ENCODE measurements at regions not wholly inside any gene's neighbourhood (a gene's known extent, or its start where the extent isn't known, plus 50 kb on each side); places are given as distances from the start of the nearest gene placed in this dataset.

DNA sequence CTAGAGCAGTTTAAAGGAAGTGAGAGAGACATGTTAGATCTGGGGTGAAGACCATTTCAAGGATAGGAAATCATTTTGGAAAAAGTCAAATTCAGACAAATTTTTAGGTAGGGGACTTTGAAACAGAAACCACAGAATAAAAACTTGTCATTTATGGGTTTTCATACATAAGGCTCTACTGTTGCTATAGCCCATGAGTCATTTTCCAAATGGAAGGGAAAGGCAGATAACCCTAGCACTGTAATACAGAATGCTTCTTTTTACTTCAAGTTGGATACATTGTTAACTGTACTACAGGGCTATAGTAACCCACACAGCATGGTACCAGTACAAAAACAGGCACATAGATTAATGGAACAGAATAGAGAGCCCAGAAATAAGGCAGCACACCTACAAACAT, 455.4 kb downstream of the EBF1 start:
- Histone ChIP-seq H3K9me3 (ENCODE audit: control insufficient read depth, low read depth, low read length) (no peaks in the 10 kb centered on the region), H3K9ac (ENCODE audit: low read length) (no peak overlapping the region), H3K4me3 (ENCODE audit: low read length) (no peak overlapping the region), H3K36me3 (ENCODE audit: control insufficient read depth, low read depth, low read length) (no peaks in the 10 kb centered on the region), H3K27me3 (ENCODE audit: control insufficient read depth, insufficient read depth, low read length) (no peaks in the 10 kb centered on the region), H3K4me1 (ENCODE audit: control insufficient read depth, low read depth, low read length) (peaks cover 4% of the 10 kb centered on the region), H3K27ac (ENCODE audit: low read length) (no peak overlapping the region)

DNA sequence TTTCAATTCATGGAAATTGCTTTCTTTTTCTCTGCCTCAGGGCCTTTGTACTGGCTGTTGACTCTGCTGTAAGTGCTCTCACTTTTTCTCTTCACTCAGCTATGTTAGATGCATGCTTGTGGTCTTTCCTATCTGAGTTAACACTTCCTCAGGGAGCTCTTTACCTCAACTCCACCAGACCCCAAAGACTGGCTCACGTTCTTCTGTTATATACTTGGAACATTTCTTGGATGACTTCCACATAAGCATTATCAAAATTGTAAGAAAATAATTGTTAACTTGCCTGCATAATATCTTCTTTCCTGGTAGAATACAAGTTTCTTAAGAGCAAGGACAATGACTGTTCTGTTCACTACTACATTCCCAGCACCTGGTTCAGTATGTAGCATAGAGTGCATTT, 455.9 kb downstream of the EBF1 start:
- H3K4me3 ChIP-seq (ENCODE audit: low read length), result no peak overlapping the region
- H3K9ac ChIP-seq (ENCODE audit: low read length), result no peak overlapping the region
- no peaks in the 10 kb centered on the region for H3K27me3 ChIP-seq (ENCODE audit: control insufficient read depth, insufficient read depth, low read length)
- peaks cover 4% of the 10 kb centered on the region for H3K4me1 ChIP-seq (ENCODE audit: control insufficient read depth, low read depth, low read length)
- no peaks in the 10 kb centered on the region for H3K9me3 ChIP-seq (ENCODE audit: control insufficient read depth, low read depth, low read length)
- H3K27ac ChIP-seq (ENCODE audit: low read length), result no peak overlapping the region
- no peaks in the 10 kb centered on the region for H3K36me3 ChIP-seq (ENCODE audit: control insufficient read depth, low read depth, low read length)

DNA sequence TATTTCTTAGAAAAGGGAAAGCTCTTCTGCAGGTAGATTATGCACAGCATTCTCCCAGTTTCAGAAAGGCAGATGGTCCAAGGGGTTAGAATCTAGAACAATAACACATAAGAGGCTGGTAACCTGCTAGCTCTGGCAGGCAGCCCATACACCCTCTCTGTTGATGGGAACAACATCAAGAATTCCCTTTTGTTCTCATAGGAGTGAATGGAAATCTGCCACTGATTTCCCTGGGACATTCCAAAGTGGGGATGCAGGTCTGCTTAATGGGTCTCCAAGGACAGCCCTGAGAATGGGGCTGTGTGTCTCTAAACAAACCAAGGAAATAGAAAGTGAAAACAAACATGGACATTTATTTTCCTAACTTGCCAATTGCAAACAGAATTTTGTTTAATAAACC, 456.8 kb downstream of the EBF1 start:
- Histone ChIP-seq H3K4me1 (ENCODE audit: control insufficient read depth, low read depth, low read length) (peaks cover 4% of the 10 kb centered on the region), H3K4me3 (ENCODE audit: low read length) (no peak overlapping the region), H3K27ac (ENCODE audit: low read length) (no peak overlapping the region), H3K36me3 (ENCODE audit: control insufficient read depth, low read depth, low read length) (no peaks in the 10 kb centered on the region), H3K9ac (ENCODE audit: low read length) (no peak overlapping the region), H3K9me3 (ENCODE audit: control insufficient read depth, low read depth, low read length) (no peaks in the 10 kb centered on the region), H3K27me3 (ENCODE audit: control insufficient read depth, insufficient read depth, low read length) (no peaks in the 10 kb centered on the region)

DNA sequence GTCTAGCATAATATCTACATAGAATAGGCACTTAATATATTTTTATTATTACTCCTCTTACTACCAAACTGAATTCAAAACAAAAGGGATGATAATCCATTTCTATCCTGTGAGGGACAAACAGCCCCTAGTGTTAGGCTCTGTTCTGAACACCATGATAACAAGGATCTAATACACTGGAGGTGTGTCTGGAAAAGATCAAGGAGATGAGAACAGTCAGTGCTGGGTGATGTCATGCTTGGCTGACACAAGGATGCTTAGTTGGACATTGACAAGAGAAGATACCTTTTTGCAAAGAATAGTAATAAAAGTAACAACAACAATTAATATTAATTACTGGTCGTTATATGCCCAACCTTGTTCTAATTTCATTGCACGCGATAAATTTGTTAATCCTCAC, 458.7 kb downstream of the EBF1 start:
- H3K27ac ChIP-seq (ENCODE audit: low read length), result no peak overlapping the region
- no peaks in the 10 kb centered on the region for H3K9me3 ChIP-seq (ENCODE audit: control insufficient read depth, low read depth, low read length)
- no peaks in the 10 kb centered on the region for H3K36me3 ChIP-seq (ENCODE audit: control insufficient read depth, low read depth, low read length)
- no peak overlapping the region for H3K9ac ChIP-seq (ENCODE audit: low read length)
- no peaks in the 10 kb centered on the region for H3K27me3 ChIP-seq (ENCODE audit: control insufficient read depth, insufficient read depth, low read length)
- peaks cover 4% of the 10 kb centered on the region for H3K4me1 ChIP-seq (ENCODE audit: control insufficient read depth, low read depth, low read length)
- H3K4me3 ChIP-seq (ENCODE audit: low read length), result no peak overlapping the region

DNA sequence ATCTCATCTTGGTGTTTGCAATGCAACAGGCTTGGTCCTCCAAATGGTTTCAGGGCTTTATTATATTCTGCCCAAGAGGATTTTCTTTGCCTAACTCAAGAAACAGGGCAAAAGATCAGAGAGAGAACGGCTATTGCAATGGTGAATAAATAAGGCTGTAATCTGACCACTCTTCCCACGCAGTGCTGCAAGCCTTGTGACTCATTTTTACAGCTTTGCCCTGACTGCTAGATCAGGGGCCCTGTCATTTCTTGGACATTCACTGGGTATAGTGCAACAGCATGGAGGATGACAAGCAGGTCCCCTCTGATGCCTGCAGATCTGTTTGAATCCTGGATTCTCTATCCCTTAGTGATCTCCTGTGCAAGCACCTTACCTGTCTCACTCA, 459.1 kb downstream of the EBF1 start:
- Histone ChIP-seq H3K4me3 (ENCODE audit: low read length) (no peak overlapping the region), H3K27ac (ENCODE audit: low read length) (no peak overlapping the region), H3K9me3 (ENCODE audit: control insufficient read depth, low read depth, low read length) (no peaks in the 10 kb centered on the region), H3K27me3 (ENCODE audit: control insufficient read depth, insufficient read depth, low read length) (no peaks in the 10 kb centered on the region), H3K4me1 (ENCODE audit: control insufficient read depth, low read depth, low read length) (peaks cover 4% of the 10 kb centered on the region), H3K36me3 (ENCODE audit: control insufficient read depth, low read depth, low read length) (no peaks in the 10 kb centered on the region), H3K9ac (ENCODE audit: low read length) (no peak overlapping the region)

DNA sequence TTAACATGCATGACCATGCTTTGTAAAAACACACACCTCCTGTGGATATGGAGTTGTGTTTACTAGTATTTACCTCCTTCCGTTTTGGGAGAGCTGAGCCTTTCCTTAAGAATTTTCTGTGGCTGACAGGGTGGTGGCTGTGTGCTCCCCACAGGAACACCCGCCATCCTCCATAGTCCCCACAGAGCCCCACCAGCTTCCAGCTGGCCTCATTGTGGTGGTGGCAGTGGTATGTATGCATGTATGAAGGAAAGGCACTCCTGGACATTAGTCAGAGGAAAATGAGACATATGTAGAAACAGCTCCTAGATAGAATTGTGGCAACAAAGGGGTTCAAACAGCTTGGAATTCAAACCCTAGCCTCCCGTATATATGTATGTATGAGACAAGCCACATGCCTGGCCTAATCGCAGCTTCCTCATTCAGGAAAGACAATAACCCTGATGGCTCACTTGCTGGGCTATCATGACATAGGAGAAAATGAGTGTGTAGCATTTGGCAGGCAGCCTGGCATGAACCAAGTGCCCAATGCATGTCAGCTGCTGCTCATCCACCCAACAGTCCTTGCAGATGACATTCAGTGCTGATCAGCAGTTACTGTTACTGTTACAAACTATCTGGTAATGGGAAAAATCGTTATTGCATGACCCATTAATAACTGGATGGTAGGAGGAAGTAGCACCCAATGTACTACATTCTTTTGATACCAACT, 459.7 kb downstream of the EBF1 start:
- Histone ChIP-seq H3K4me1 (ENCODE audit: control insufficient read depth, low read depth, low read length) (peaks cover 4% of the 10 kb centered on the region), H3K9ac (ENCODE audit: low read length) (no peak overlapping the region), H3K4me3 (ENCODE audit: low read length) (no peak overlapping the region), H3K36me3 (ENCODE audit: control insufficient read depth, low read depth, low read length) (no peaks in the 10 kb centered on the region), H3K27ac (ENCODE audit: low read length) (no peak overlapping the region), H3K27me3 (ENCODE audit: control insufficient read depth, insufficient read depth, low read length) (no peaks in the 10 kb centered on the region), H3K9me3 (ENCODE audit: control insufficient read depth, low read depth, low read length) (no peaks in the 10 kb centered on the region)

DNA sequence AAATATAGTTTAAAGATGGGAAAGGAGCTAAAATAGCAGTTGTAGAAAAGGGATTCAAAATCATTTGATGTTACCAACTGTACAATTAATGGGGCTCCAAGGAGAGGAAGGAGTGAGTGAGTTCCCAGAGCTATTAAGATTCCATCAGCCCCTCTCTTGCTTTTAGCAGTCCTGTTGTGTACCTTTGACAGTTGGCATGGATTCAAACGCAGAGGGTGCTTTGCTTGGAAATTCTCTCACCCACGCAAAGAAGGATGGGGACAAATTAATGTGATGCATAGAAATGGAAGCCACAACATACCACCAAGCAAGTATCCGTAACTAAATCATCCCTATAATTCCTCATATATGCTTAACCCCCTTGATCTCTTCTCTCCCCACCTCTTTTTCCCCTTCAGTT, 461.3 kb downstream of the EBF1 start:
- no peaks in the 10 kb centered on the region for H3K36me3 ChIP-seq (ENCODE audit: control insufficient read depth, low read depth, low read length)
- H3K4me3 ChIP-seq (ENCODE audit: low read length), result no peak overlapping the region
- no peak overlapping the region for H3K27ac ChIP-seq (ENCODE audit: low read length)

DNA sequence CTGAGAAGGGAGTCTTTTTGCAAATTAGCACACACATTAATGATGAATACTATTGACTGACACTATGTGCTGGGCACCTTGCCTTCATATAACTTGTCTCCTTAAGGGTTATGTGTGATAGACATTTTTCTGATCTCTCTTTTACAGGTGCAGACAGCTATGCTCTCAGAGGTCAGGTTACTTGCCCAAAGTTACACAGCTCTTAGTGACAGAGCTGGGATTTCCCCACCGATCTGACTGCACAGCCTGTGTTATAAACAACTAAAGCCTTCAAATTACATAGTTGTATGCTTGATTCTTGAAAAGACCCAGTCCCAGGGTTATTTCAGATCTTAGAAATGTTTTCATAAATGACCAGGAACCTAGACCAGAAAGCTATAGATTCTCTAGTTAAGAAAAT, 462.7 kb downstream of the EBF1 start:
- Histone ChIP-seq H3K27ac (ENCODE audit: low read length) (no peak overlapping the region), H3K27me3 (ENCODE audit: control insufficient read depth, insufficient read depth, low read length) (no peaks in the 10 kb centered on the region), H3K9ac (ENCODE audit: low read length) (no peak overlapping the region), H3K9me3 (ENCODE audit: control insufficient read depth, low read depth, low read length) (no peaks in the 10 kb centered on the region), H3K4me3 (ENCODE audit: low read length) (no peak overlapping the region), H3K4me1 (ENCODE audit: control insufficient read depth, low read depth, low read length) (peaks cover 4% of the 10 kb centered on the region), H3K36me3 (ENCODE audit: control insufficient read depth, low read depth, low read length) (no peaks in the 10 kb centered on the region)

More for the DNA sequence above, 461.3 kb downstream of the EBF1 start:
- Histone ChIP-seq H3K4me1 (ENCODE audit: control insufficient read depth, low read depth, low read length) (peaks cover 4% of the 10 kb centered on the region), H3K9me3 (ENCODE audit: control insufficient read depth, low read depth, low read length) (no peaks in the 10 kb centered on the region), H3K9ac (ENCODE audit: low read length) (no peak overlapping the region), H3K27me3 (ENCODE audit: control insufficient read depth, insufficient read depth, low read length) (no peaks in the 10 kb centered on the region)

DNA sequence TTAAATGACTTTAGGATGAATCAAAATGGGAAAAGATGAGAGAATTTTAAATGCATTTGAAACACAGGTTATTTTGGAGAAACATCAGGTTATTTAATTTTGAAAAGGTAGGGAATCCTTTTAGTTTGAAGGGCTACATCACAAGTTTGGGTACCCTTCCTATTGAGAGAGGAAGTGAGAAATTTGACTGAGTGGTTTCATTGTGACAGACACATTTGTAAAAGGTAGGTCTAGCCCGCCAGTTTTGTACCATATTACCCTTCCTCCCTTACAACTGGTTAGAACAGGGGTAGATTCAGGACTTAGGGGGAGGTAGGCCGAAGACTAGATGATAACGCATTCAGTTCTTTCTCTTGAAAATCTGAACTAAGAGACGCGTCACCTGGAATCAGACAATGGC, 464.2 kb downstream of the EBF1 start:
- no peak overlapping the region for H3K4me3 ChIP-seq (ENCODE audit: low read length)
- H3K27me3 ChIP-seq (ENCODE audit: control insufficient read depth, insufficient read depth, low read length), result no peaks in the 10 kb centered on the region
- peaks cover 4% of the 10 kb centered on the region for H3K4me1 ChIP-seq (ENCODE audit: control insufficient read depth, low read depth, low read length)
- H3K27ac ChIP-seq (ENCODE audit: low read length), result no peak overlapping the region
- H3K36me3 ChIP-seq (ENCODE audit: control insufficient read depth, low read depth, low read length), result no peaks in the 10 kb centered on the region
- H3K9ac ChIP-seq (ENCODE audit: low read length), result no peak overlapping the region
- H3K9me3 ChIP-seq (ENCODE audit: control insufficient read depth, low read depth, low read length), result no peaks in the 10 kb centered on the region

DNA sequence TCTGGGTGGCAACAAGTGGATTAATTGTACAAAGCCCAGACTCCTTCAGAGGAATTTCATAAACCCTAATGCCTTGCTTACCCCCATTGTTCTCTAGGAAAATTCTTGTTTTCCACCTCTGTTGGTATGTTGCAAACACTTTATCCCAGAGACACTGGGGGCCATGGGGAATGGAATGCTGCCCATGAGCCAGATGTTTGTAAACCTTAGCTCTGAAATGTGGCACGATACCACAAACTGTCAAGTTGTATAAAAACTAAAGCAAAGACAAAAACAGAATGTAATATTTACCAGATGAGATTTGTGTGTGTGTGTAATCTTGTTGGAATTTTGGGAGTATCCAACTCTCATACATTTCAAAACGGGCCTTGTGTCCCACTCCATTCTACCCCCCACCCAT, 465.0 kb downstream of the EBF1 start:
- Histone ChIP-seq H3K9me3 (ENCODE audit: control insufficient read depth, low read depth, low read length) (no peaks in the 10 kb centered on the region), H3K36me3 (ENCODE audit: control insufficient read depth, low read depth, low read length) (no peaks in the 10 kb centered on the region), H3K27ac (ENCODE audit: low read length) (no peak overlapping the region), H3K4me3 (ENCODE audit: low read length) (no peak overlapping the region), H3K9ac (ENCODE audit: low read length) (no peak overlapping the region), H3K4me1 (ENCODE audit: control insufficient read depth, low read depth, low read length) (peaks cover under 1% of the 10 kb centered on the region), H3K27me3 (ENCODE audit: control insufficient read depth, insufficient read depth, low read length) (no peaks in the 10 kb centered on the region)

DNA sequence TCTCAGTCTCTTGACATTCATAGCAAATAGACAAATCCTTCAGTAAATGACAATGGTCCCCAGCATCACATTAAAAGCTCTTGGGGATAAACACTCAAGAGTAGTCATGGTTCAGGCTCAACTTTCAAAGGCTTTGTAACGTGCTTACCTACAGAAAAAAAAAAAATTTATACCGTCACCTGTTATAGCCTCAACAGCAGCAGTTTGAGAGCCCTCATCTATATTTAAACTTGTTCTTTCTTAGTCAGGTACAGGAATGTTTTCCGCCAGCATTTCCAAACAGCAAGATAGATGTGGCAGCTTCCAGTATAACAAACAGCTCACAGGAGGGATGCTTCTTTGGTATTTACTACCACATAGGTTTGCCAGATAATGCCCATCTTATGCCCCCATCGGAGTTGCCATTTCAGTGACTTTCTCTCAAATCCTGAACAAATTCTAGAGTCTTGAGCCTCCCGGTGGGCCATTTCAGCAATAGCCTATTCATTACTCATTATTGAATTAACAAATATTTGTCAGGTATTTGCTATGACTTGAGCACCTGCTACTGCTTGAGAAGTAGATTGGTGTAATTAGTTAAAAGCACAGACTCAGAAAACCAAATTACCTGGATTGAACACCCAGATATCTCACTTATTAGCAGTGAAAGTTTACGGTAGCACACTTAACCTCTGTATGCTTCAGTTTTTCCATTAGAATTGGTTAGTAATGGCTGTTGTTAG, 470.0 kb downstream of the EBF1 start:
- Histone ChIP-seq H3K27me3 (ENCODE audit: control insufficient read depth, insufficient read depth, low read length) (no peaks in the 10 kb centered on the region), H3K9ac (ENCODE audit: low read length) (no peak overlapping the region), H3K36me3 (ENCODE audit: control insufficient read depth, low read depth, low read length) (no peaks in the 10 kb centered on the region), H3K4me1 (ENCODE audit: control insufficient read depth, low read depth, low read length) (no peaks in the 10 kb centered on the region), H3K9me3 (ENCODE audit: control insufficient read depth, low read depth, low read length) (no peaks in the 10 kb centered on the region), H3K27ac (ENCODE audit: low read length) (no peak overlapping the region), H3K4me3 (ENCODE audit: low read length) (no peak overlapping the region)

DNA sequence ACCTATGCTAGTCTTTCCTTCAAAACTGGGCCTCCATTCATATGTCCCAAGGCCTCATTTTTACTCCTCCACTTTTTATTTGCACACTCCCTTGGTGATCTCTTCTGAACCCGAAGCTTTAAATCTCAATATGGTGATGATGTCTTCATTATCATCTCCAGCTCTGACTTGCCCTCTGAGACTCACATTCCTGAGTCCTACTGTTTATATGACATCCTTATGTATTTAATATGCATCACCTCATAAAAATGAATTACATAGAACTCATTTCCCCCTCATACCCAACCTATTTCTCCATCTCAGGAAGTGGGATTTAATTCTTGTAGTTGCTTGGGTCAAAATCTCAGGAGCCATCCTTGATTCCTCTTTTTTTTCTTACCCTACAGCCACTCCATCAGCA, 473.0 kb downstream of the EBF1 start:
- Histone ChIP-seq H3K27me3 (ENCODE audit: control insufficient read depth, insufficient read depth, low read length) (no peaks in the 10 kb centered on the region), H3K4me1 (ENCODE audit: control insufficient read depth, low read depth, low read length) (no peaks in the 10 kb centered on the region), H3K4me3 (ENCODE audit: low read length) (no peak overlapping the region), H3K27ac (ENCODE audit: low read length) (no peak overlapping the region), H3K9ac (ENCODE audit: low read length) (no peak overlapping the region), H3K36me3 (ENCODE audit: control insufficient read depth, low read depth, low read length) (no peaks in the 10 kb centered on the region), H3K9me3 (ENCODE audit: control insufficient read depth, low read depth, low read length) (no peaks in the 10 kb centered on the region)

Data from iPS-18a (cell line).